ENCODE measurements at regions not wholly inside any gene's neighbourhood (a gene's known extent, or its start where the extent isn't known, plus 50 kb on each side); places are given as distances from the start of the nearest gene placed in this dataset.
"Not testable (repeated sequence)": the region's sequence is repeated elsewhere in the genome, so short reads cannot be mapped to it uniquely, and the experiment has no call there.

- no peak for DNase-seq
Observed at GRCh38 chr14:51448831-51449670, 202.7 kb upstream of the FRMD6 start.

- DNase-seq, result no peak
Observed at GRCh38 chr14:51449681-51450080, 202.0 kb upstream of the FRMD6 start.

GRCh38 chr14:51451561-51451960 lies 200.1 kb upstream of the FRMD6 start:
- no peak for DNase-seq

GRCh38 chr14:51453869-51454268 lies 197.8 kb upstream of the FRMD6 start:
- DNase-seq, result no peak

- DNase-seq, result no peak
Observed at GRCh38 chr14:51454351-51454750, 197.4 kb upstream of the FRMD6 start.

- no peak for DNase-seq
Observed at GRCh38 chr14:51455041-51455835, 196.5 kb upstream of the FRMD6 start.

GRCh38 chr14:51457843-51458562 lies 193.7 kb upstream of the FRMD6 start:
- no peak for DNase-seq

- no peak for DNase-seq
Observed at GRCh38 chr14:51458563-51458955, 193.2 kb upstream of the FRMD6 start.

- DNase-seq, result no peak
Observed at GRCh38 chr14:51460011-51460410, 191.7 kb upstream of the FRMD6 start.

- DNase-seq, result no peak
Observed at GRCh38 chr14:51462182-51462581, 189.5 kb upstream of the FRMD6 start.

GRCh38 chr14:51462706-51463105 lies 189.0 kb upstream of the FRMD6 start:
- DNase-seq, result no peak

GRCh38 chr14:51463461-51463860 lies 188.2 kb upstream of the FRMD6 start:
- no peak for DNase-seq

- DNase-seq, result no peak
Observed at GRCh38 chr14:51464411-51464810, 187.3 kb upstream of the FRMD6 start.

- no peak for DNase-seq
Observed at GRCh38 chr14:51465486-51465885, 186.2 kb upstream of the FRMD6 start.

GRCh38 chr14:51467392-51467791 lies 184.3 kb upstream of the FRMD6 start:
- DNase-seq, result not testable (repeated sequence)

GRCh38 chr14:51468523-51468922 lies 183.2 kb upstream of the FRMD6 start:
- no peak for DNase-seq

GRCh38 chr14:51472881-51473280 lies 178.8 kb upstream of the FRMD6 start:
- no peak for DNase-seq

- no peak for DNase-seq
Observed at GRCh38 chr14:51473351-51473750, 178.4 kb upstream of the FRMD6 start.

- no peak for DNase-seq
Observed at GRCh38 chr14:51473808-51474565, 177.7 kb upstream of the FRMD6 start.

GRCh38 chr14:51474854-51475253 lies 176.9 kb upstream of the FRMD6 start:
- no peak for DNase-seq

GRCh38 chr14:51478175-51478621 lies 173.5 kb upstream of the FRMD6 start:
- DNase-seq, result no peak

GRCh38 chr14:51479584-51480325 lies 172.0 kb upstream of the FRMD6 start:
- DNase-seq, result no peak

Data from activated CD4-positive, alpha-beta T cell treated with anti-CD3 and anti-CD28 coated beads, Interleukin-2, amount 50 U/mL, for 16 hours (primary cell).